AG10803 (cell line): ENCODE measurements at regions not wholly inside any gene's neighbourhood (a gene's known extent, or its start where the extent isn't known, plus 50 kb on each side); places are given as distances from the start of the nearest gene placed in this dataset.

ENCODE experiments used
- DNase-seq: peaks from one replicate; pipeline ENCODE4 v3.0.0; 2010; ENCODE audit warnings: low read depth
- H3K4me3 ChIP-seq: 2 replicates; pipeline ENCODE4 v1.5.1; 2011; ENCODE audit warnings: mild to moderate bottlenecking, low read length, control low read depth
- TF ChIP-seq, protein P1 (sequence below): conservative IDR thresholded peaks from 2 replicates; pipeline ENCODE4 v1.5.1; 2011; ENCODE audit warnings: mild to moderate bottlenecking, low read length, control low read depth, inconsistent platforms

DNA sequence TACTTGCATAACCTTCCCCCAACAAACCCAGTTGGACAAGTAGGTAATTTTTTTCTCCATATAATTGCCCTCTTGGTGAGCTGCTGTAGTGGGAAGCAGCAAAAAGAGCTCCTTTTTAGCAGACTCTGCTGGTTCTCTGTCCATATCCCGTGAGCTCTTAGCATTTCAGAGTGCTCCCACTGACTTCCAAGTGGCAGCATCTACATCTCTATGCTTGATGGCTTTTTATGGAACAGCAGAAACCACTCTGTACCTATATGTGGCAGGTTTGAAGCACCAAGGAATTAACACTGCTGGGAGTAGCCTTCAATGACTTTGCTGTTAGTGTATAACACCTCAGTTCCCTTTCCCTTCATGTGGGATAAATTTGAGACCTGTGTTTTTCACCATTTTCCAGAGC, 168.4 kb upstream of the NHS start:
- TF ChIP-seq, protein P1, sequence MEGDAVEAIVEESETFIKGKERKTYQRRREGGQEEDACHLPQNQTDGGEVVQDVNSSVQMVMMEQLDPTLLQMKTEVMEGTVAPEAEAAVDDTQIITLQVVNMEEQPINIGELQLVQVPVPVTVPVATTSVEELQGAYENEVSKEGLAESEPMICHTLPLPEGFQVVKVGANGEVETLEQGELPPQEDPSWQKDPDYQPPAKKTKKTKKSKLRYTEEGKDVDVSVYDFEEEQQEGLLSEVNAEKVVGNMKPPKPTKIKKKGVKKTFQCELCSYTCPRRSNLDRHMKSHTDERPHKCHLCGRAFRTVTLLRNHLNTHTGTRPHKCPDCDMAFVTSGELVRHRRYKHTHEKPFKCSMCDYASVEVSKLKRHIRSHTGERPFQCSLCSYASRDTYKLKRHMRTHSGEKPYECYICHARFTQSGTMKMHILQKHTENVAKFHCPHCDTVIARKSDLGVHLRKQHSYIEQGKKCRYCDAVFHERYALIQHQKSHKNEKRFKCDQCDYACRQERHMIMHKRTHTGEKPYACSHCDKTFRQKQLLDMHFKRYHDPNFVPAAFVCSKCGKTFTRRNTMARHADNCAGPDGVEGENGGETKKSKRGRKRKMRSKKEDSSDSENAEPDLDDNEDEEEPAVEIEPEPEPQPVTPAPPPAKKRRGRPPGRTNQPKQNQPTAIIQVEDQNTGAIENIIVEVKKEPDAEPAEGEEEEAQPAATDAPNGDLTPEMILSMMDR, result no peak
- H3K4me3 ChIP-seq, result no peak overlapping the region
- no peak for DNase-seq

DNA sequence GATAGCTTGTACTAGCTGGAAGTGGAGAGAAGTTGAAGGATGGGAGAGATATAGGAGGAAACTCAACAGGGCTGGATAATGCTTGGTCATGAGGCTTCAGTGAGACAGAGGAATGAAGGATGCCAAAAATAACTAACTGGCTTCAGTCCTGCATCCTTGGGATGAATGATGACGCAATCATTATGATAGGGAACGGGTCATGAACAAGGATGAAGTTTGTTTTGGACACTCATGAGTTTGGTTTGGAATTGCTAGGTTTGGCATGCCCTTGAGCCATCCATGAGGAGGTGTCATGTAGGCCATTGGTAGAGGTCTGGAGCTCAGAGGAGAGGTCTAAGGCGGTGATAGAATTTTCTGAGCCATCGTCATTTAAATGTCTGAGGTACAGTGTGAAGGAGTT, 160.0 kb upstream of the NHS start:
- DNase-seq, result no peak
- H3K4me3 ChIP-seq, result no peak overlapping the region

DNA sequence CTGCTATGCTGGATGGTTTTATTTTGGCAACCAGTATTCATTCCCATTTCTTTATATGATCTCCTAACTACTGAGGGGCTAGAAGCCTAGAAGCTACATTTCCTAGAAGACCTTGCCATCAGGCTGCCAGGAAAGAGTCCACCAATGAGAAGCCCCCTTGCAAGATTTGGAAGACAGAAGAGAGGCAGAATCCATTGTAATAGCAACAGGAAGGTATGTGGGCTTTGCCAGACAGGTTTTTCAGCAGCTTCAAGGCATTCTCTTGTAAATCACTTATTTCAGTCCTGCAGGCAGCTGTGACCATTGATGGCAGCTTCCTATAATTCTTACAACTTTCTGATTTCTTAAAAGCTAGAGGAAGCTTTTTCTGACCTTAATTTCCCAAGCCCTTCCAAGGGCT, 148.3 kb upstream of the NHS start:
- no peak overlapping the region for H3K4me3 ChIP-seq
- DNase-seq, result no peak
- TF ChIP-seq, protein P1, result no peak

More for the DNA sequence above, 160.0 kb upstream of the NHS start:
- TF ChIP-seq, protein P1, result no peak

DNA sequence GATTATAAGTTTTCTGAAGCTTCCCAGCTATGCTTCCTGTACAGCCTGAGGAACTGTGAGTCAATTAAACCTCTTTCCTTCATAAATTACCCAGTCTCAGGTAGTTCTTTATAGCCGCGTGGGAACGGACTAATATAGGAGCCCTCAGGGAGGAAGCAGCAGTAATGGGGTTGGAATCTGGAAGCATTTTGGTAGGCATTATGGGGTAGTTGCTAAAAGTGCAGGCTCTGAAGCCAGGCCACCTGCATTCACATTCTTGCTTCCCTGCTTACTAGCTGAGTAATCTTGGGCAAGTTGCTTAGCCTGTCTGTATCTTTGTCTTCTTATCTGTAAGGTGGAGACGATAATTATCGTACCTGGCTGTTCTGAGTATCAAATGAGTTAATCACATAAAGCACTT, 137.9 kb upstream of the NHS start:
- no peak for DNase-seq
- H3K4me3 ChIP-seq, result no peak overlapping the region
- TF ChIP-seq, protein P1, result no peak

DNA sequence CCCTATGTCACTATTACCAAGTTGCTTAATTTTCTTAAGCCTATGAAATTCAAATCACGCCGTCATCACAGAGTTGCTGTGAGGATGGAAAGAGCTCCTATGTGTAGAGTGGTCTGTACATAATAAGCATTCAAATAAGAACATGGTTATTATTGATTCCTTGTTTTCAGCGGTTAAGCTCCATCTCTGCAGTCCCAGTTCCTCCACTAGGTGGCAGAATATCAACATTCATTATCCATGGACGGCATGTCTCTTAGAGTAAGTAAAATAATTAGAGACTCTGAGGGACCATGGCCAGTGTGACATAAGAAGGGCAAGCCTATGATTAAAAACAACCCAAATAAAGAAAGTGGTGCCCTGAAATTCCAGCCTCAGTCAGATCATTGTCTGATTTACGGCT, 132.5 kb upstream of the NHS start:
- TF ChIP-seq, protein P1, result peak; percentile 74
- H3K4me3 ChIP-seq, result no peak overlapping the region
- DNase-seq, result peak; percentile 52

DNA sequence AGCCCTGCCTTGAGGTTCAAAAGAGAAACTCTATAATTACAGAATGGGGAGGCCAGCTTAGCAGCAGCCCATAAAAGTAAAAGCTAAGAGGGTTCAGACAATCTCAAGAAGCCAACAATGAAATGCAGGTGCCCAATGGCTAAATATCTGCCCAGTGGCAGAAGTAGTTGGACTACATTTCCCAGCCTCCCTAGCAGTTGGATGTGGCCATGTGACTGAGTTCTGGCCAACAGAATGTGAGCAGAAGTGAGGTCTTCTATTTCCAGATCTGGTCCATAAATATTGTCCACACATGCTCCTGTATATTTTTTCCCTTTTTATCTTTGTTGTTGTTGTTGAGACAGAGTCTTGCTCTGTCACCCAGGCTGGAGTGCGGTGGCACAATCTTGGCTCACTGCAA, 127.9 kb upstream of the NHS start:
- DNase-seq, result no peak
- TF ChIP-seq, protein P1, result no peak
- H3K4me3 ChIP-seq, result no peak overlapping the region

DNA sequence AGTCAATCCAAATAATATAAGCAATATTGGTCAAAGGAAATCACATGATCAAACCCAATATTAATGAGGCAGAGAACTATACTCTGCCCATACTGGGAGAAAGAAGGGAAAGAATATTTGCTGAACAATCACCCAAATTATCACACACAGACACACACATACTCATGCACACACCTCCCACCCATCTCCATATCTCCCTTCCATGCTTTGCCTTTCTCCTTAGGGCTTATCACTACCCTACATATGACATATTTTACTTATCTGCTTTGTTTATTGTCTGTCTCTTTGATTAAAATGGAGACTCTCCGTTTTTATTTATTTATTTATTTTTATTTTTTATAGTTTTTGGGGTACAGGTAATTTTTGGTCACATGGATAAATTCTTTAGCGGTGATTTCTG, 112.9 kb upstream of the NHS start:
- no peak for DNase-seq
- TF ChIP-seq, protein P1, result no peak
- H3K4me3 ChIP-seq, result no peak overlapping the region
